SK-N-SH treated with all-trans-retinoic acid at 6 μM for 48 hours (cell line): ENCODE measurements at regions not wholly inside any gene's neighbourhood (a gene's known extent, or its start where the extent isn't known, plus 50 kb on each side); places are given as distances from the start of the nearest gene placed in this dataset.

Experiments
- ATAC-seq: fragments of 200-7000 bp; cut with Tn5 transposase; 3 replicates; pipeline ENCODE4 v1.9.1; 2020; ENCODE audit warnings: mild to moderate bottlenecking, moderate library complexity
- ARNTL ChIP-seq: fragments of 450-650 bp; formaldehyde crosslinking; IDR thresholded peaks from 2 replicates; pipeline ENCODE4 v1.5.0; 2020; ENCODE audit warnings: low read depth, mild to moderate bottlenecking, moderate library complexity, borderline replicate concordance
- BACH2 ChIP-seq: fragments of 250-450 bp; sonication (Bioruptor Pico); IDR thresholded peaks from 2 replicates; pipeline ENCODE4 v1.9.0; 2021; ENCODE audit warnings: mild to moderate bottlenecking, borderline replicate concordance
- CSDC2 ChIP-seq: fragments of 250-450 bp; sonication (Bioruptor Pico); IDR thresholded peaks from 2 replicates; pipeline ENCODE4 v1.5.0; 2020; ENCODE audit warnings: mild to moderate bottlenecking, moderate library complexity
- ESRRG ChIP-seq: fragments of 250-450 bp; sonication (Bioruptor Pico); IDR thresholded peaks from 2 replicates; pipeline ENCODE4 v1.6.1; 2021; ENCODE audit warnings: mild to moderate bottlenecking
- GLIS3 ChIP-seq: fragments of 250-450 bp; sonication (Bioruptor Pico); IDR thresholded peaks from 2 replicates; pipeline ENCODE4 v1.5.0; 2020; ENCODE audit warnings: mild to moderate bottlenecking, moderate library complexity
- ISL1 ChIP-seq: fragments of 250-450 bp; sonication (Bioruptor Pico); IDR thresholded peaks from 2 replicates; pipeline ENCODE4 v2.1.2; 2022; ENCODE audit warnings: mild to moderate bottlenecking, moderate library complexity
- OSR1 ChIP-seq: fragments of 250-450 bp; sonication (Bioruptor Pico); IDR thresholded peaks from 2 replicates; pipeline ENCODE4 v1.8.0; 2022; ENCODE audit warnings: moderate library complexity, mild to moderate bottlenecking, inconsistent platforms
- PPARA ChIP-seq: fragments of 250-450 bp; sonication (Bioruptor Pico); IDR thresholded peaks from 2 replicates; pipeline ENCODE4 v1.5.0; 2020; ENCODE audit warnings: mild to moderate bottlenecking, borderline replicate concordance
- RARB ChIP-seq: fragments of 250-450 bp; sonication (Bioruptor Pico); IDR thresholded peaks from 2 replicates; pipeline ENCODE4 v1.8.0; 2021; ENCODE audit warnings: mild to moderate bottlenecking, moderate library complexity
- SNAI2 ChIP-seq: fragments of 250-450 bp; sonication (Bioruptor Pico); IDR thresholded peaks from 2 replicates; pipeline ENCODE4 v1.5.0; 2020; ENCODE audit warnings: mild to moderate bottlenecking, moderate library complexity
- TCF4 ChIP-seq: fragments of 250-450 bp; sonication (Bioruptor Pico); IDR thresholded peaks from 2 replicates; pipeline ENCODE4 v1.8.0; 2021; ENCODE audit warnings: mild to moderate bottlenecking, moderate library complexity, borderline replicate concordance
- TOX ChIP-seq: fragments of 250-450 bp; sonication (Bioruptor Pico); IDR thresholded peaks from 2 replicates; pipeline ENCODE4 v1.8.0; 2021; ENCODE audit warnings: mild to moderate bottlenecking, moderate library complexity, borderline replicate concordance
- ZC3H10 ChIP-seq: fragments of 250-450 bp; sonication (Bioruptor Pico); IDR thresholded peaks from 2 replicates; pipeline ENCODE4 v1.5.1; 2021; ENCODE audit warnings: mild to moderate bottlenecking, moderate library complexity
- ZFP3 ChIP-seq: fragments of 250-450 bp; sonication (Bioruptor Pico); IDR thresholded peaks from 2 replicates; pipeline ENCODE4 v1.5.0; 2020; ENCODE audit warnings: mild to moderate bottlenecking, moderate library complexity
- ZFP30 ChIP-seq: fragments of 450-650 bp; formaldehyde crosslinking; IDR thresholded peaks from 2 replicates; pipeline ENCODE4 v1.5.0; 2022; ENCODE audit warnings: mild to moderate bottlenecking, moderate library complexity
- ZNF565 ChIP-seq: fragments of 450-650 bp; formaldehyde crosslinking; conservative IDR thresholded peaks from 2 replicates; pipeline ENCODE4 v1.5.0; 2020; ENCODE audit warnings: low read depth, mild to moderate bottlenecking, moderate library complexity
- ZNF70 ChIP-seq: fragments of 450-650 bp; formaldehyde crosslinking; IDR thresholded peaks from 2 replicates; pipeline ENCODE4 v1.5.0; 2020; ENCODE audit warnings: mild to moderate bottlenecking, moderate library complexity
- ZNF8 ChIP-seq: fragments of 450-650 bp; formaldehyde crosslinking; IDR thresholded peaks from 2 replicates; pipeline ENCODE4 v1.5.0; 2020; ENCODE audit warnings: mild to moderate bottlenecking, moderate library complexity
- TF ChIP-seq, protein P1 (sequence below): fragments of 250-450 bp; sonication (Bioruptor Pico); IDR thresholded peaks from 2 replicates; pipeline ENCODE4 v1.5.1; 2021; ENCODE audit warnings: mild to moderate bottlenecking, moderate library complexity
- TF ChIP-seq, protein P2 (sequence below): fragments of 250-450 bp; sonication (Bioruptor Pico); IDR thresholded peaks from 2 replicates; pipeline ENCODE4 v1.5.0; 2020; ENCODE audit warnings: mild to moderate bottlenecking, moderate library complexity
- TF ChIP-seq, protein P3 (sequence below): fragments of 250-450 bp; sonication (Bioruptor Pico); IDR thresholded peaks from 2 replicates; pipeline ENCODE4 v1.8.0; 2021; ENCODE audit warnings: low read depth, mild to moderate bottlenecking, moderate library complexity, borderline replicate concordance
- TF ChIP-seq, protein P4 (sequence below): fragments of 250-450 bp; sonication (Bioruptor Pico); IDR thresholded peaks from 2 replicates; pipeline ENCODE4 v1.5.1; 2020; ENCODE audit warnings: low read depth, mild to moderate bottlenecking, moderate library complexity

DNA sequence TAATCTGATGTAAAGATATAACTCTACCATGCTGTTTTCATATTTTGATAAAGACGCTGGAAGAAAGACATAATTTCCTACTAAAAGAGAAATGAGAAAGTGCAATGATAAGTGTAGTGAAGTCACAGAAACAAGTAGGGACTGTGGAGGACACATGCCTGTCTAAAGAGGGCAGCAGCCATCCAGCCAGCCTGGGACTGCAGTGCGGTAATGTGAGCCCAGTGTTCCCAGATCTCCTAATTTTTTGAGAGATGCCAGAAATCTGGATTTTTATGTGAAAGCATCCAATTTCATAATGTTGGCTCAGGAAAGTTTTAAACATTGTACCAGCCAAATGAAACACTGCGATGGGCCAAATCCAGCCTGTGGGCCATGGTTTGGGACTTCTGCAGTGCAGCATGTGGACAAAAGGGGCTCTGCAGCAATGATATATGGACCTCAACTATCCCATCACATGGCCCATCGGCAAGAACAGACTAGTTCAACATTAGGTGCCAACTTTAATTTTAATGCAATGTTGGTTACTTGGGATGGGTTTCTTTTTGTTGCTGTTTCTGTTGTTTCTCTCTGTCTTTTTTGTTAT is 329.5 kb downstream of the LTN1 start (continued):
- TF ChIP-seq TCF4 (CRISPR knock-in tag) = no peak

DNA sequence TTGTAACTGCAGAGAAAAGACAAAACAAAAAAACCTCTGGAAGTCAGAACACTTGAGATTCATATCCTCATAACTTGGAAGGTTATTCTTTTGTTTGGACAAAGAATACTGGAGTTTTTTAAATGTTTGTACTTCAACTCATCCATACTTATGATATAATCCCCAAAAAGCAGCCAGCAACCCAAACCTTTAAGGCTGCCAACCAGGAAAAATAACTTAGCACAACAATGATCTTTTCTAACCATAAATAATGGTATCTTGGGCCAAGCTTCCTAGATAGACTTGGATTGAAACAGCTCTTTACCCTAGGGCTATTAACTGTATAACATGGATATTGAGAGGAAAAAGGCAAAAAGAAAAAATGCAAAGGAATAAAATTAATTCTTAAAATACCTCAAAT is 335.1 kb downstream of the LTN1 start:
- ATAC-seq = no peak
- TF ChIP-seq TOX (CRISPR knock-in tag) (no peak), ZNF8 (no peak), ZFP3 (CRISPR knock-in tag) (no peak), TCF4 (CRISPR knock-in tag) (no peak), OSR1 (CRISPR knock-in tag) (no peak), GLIS3 (no peak), BACH2 (no peak), PPARA (no peak), ZC3H10 (CRISPR knock-in tag) (no peak), ISL1 (CRISPR knock-in tag) (no peak), RARB (CRISPR knock-in tag) (no peak), CSDC2 (no peak), ZNF565 (CRISPR knock-in tag) (no peak), ARNTL (CRISPR knock-in tag) (no peak), ESRRG (no peak)
- TF ChIP-seq, protein P1, sequence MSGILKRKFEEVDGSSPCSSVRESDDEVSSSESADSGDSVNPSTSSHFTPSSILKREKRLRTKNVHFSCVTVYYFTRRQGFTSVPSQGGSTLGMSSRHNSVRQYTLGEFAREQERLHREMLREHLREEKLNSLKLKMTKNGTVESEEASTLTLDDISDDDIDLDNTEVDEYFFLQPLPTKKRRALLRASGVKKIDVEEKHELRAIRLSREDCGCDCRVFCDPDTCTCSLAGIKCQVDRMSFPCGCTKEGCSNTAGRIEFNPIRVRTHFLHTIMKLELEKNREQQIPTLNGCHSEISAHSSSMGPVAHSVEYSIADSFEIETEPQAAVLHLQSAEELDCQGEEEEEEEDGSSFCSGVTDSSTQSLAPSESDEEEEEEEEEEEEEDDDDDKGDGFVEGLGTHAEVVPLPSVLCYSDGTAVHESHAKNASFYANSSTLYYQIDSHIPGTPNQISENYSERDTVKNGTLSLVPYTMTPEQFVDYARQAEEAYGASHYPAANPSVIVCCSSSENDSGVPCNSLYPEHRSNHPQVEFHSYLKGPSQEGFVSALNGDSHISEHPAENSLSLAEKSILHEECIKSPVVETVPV (CRISPR knock-in tag) = no peak
- TF ChIP-seq, protein P2, sequence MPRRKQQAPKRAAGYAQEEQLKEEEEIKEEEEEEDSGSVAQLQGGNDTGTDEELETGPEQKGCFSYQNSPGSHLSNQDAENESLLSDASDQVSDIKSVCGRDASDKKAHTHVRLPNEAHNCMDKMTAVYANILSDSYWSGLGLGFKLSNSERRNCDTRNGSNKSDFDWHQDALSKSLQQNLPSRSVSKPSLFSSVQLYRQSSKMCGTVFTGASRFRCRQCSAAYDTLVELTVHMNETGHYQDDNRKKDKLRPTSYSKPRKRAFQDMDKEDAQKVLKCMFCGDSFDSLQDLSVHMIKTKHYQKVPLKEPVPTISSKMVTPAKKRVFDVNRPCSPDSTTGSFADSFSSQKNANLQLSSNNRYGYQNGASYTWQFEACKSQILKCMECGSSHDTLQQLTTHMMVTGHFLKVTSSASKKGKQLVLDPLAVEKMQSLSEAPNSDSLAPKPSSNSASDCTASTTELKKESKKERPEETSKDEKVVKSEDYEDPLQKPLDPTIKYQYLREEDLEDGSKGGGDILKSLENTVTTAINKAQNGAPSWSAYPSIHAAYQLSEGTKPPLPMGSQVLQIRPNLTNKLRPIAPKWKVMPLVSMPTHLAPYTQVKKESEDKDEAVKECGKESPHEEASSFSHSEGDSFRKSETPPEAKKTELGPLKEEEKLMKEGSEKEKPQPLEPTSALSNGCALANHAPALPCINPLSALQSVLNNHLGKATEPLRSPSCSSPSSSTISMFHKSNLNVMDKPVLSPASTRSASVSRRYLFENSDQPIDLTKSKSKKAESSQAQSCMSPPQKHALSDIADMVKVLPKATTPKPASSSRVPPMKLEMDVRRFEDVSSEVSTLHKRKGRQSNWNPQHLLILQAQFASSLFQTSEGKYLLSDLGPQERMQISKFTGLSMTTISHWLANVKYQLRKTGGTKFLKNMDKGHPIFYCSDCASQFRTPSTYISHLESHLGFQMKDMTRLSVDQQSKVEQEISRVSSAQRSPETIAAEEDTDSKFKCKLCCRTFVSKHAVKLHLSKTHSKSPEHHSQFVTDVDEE = no peak
- TF ChIP-seq, protein P3, sequence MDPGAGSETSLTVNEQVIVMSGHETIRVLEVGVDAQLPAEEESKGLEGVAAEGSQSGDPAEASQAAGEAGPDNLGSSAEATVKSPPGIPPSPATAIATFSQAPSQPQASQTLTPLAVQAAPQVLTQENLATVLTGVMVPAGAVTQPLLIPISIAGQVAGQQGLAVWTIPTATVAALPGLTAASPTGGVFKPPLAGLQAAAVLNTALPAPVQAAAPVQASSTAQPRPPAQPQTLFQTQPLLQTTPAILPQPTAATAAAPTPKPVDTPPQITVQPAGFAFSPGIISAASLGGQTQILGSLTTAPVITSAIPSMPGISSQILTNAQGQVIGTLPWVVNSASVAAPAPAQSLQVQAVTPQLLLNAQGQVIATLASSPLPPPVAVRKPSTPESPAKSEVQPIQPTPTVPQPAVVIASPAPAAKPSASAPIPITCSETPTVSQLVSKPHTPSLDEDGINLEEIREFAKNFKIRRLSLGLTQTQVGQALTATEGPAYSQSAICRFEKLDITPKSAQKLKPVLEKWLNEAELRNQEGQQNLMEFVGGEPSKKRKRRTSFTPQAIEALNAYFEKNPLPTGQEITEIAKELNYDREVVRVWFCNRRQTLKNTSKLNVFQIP (CRISPR knock-in tag) = no peak

DNA sequence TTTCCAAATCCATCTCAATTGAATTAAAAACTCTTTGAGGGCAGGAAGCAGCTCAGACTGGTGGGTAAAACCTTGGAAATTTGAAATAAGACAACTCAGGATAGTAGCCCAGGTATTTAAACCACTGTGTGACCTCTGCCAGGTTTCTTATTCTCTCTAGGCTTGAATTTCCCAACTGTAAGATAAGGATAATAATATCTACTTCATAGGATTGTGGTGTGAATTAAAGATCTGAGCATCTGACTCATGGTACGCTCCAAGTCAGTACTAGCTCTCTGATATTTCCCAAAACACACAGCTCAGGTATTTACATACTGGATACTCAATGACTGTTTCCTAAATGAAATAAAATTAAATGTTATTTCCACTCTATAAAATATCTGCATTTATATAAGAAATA is 337.2 kb downstream of the LTN1 start:
- no peak for ATAC-seq
- TF ChIP-seq BACH2 (no peak), ZC3H10 (CRISPR knock-in tag) (no peak), OSR1 (CRISPR knock-in tag) (no peak), ZFP3 (CRISPR knock-in tag) (no peak), ZNF565 (CRISPR knock-in tag) (no peak), ZNF70 (CRISPR knock-in tag) (no peak)
- TF ChIP-seq, protein P3 (CRISPR knock-in tag) = no peak
- TF ChIP-seq, protein P4, sequence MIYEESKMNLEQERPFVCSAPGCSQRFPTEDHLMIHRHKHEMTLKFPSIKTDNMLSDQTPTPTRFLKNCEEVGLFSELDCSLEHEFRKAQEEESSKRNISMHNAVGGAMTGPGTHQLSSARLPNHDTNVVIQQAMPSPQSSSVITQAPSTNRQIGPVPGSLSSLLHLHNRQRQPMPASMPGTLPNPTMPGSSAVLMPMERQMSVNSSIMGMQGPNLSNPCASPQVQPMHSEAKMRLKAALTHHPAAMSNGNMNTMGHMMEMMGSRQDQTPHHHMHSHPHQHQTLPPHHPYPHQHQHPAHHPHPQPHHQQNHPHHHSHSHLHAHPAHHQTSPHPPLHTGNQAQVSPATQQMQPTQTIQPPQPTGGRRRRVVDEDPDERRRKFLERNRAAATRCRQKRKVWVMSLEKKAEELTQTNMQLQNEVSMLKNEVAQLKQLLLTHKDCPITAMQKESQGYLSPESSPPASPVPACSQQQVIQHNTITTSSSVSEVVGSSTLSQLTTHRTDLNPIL (CRISPR knock-in tag) = no peak

DNA sequence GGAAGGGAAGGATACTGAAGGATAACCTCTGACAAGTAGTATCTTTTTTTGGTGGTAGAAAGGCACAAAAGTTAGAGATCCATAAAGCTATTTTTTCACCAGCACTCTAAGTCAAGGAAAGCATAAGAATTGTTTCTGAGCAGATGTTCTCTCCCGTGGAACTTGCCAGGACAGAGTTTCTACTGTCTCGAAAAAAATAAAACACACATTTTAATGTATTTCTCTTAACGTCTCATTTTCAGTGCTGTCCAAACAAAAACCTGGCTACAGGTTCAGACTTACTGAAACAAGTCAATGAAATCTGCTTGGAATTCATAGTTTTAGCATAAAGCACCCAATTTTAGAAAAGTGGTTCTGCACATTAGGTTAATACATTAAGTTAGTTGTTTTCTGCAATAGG is 338.3 kb downstream of the LTN1 start:
- no peak for ATAC-seq
- no peak for TF ChIP-seq CSDC2
- TF ChIP-seq, protein P2 = no peak
- no peak for TF ChIP-seq ZNF565 (CRISPR knock-in tag)
- TF ChIP-seq RARB (CRISPR knock-in tag) = no peak
- TF ChIP-seq OSR1 (CRISPR knock-in tag) = no peak
- TF ChIP-seq PPARA = no peak
- TF ChIP-seq ZNF70 (CRISPR knock-in tag) = no peak
- TF ChIP-seq ZFP30 (CRISPR knock-in tag) = no peak
- no peak for TF ChIP-seq ZC3H10 (CRISPR knock-in tag)
- no peak for TF ChIP-seq GLIS3
- TF ChIP-seq SNAI2 (CRISPR knock-in tag) = no peak
- no peak for TF ChIP-seq ISL1 (CRISPR knock-in tag)
- TF ChIP-seq TOX (CRISPR knock-in tag) = no peak
